ENCODE measurements at regions not wholly inside any gene's neighbourhood (a gene's known extent, or its start where the extent isn't known, plus 50 kb on each side); places are given as distances from the start of the nearest gene placed in this dataset.
"Not testable (repeated sequence)": the region's sequence is repeated elsewhere in the genome, so short reads cannot be mapped to it uniquely, and the experiment has no call there.

DNA sequence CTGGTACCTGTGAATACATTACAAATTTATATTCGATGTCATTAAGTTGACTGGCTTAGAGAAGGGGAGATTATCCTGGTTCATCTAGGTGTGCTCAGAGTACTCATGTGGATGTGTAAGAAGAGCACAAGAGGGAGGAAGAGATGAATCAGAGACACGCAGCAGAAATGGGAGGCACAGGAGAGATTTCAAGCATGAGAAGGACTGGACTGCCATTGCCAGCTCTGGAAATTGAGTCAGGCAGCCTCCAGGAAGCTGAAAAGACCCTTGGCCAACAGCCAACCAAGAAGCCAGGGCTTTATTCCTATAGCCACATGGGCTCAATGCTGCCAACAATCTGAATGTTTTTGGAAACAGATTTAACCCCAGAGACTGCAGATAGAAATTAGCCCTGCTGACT lies 1390.0 kb downstream of the STIM2 start:
- intact Hi-C loops (cut with DNase I), result no loop called here
- DNase-seq, result no peak

DNA sequence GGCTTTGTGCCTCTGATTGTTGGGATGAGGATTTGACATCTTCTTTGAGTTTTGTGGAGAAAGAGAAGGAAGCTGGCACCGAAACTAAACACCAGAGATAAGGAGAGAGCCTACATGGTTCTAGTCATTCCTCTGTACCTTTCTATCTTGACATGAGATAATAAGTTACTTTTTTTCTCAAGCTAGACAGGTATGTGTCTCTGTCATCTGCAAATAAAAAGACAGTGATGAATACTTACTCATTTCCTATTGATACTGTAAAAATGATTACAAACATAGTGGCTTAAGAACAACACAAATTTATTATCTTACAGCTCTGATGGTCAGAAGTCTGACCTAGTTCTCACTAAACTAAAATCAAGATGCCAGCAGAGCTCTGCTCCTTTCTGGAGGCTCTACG lies 1391.2 kb downstream of the STIM2 start:
- no peak for DNase-seq
- intact Hi-C loops (cut with DNase I), result no loop called here

DNA sequence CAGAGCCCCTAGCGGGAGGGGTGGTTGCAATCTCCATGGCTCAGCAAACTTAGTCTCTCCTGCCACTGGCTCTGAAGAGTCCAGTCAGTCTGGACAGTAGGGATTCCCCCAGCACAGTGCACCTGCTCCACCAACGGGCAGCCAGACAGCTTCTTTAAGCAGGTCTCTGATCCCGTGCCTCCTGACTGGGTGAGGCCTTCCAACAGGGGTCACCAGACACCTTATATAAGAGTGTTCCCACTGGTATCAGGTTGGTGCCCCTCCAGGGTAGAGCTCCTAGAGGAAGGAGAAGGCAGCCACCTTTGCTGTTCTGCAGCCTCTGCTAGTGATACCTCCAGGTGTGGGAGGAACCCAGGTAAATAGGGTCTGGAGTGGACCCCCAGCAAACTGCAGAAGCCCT lies 1393.4 kb downstream of the STIM2 start:
- DNase-seq, result no peak
- intact Hi-C loops (cut with DNase I), result no loop called here

DNA sequence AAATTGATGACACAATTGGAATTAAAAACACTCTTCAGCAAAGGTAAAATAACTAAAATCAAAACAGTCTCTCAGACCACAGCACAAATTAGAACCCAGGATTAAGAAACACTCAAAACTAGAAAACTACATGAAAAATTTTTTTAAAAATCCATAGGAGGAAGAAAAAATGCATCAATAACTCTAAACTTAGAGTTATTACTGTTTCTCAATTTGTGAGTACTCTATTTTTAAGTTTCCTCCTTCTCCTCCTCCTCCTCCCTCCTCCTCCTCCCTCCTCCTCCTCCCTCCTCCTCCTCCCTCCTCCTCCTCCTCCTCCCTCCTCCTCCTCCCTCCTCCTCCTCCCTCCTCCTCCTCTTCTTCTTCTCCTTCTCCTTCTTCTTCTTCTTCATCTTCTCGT lies 1395.7 kb downstream of the STIM2 start:
- no peak for DNase-seq
- intact Hi-C loops (cut with DNase I), result no loop called here

DNA sequence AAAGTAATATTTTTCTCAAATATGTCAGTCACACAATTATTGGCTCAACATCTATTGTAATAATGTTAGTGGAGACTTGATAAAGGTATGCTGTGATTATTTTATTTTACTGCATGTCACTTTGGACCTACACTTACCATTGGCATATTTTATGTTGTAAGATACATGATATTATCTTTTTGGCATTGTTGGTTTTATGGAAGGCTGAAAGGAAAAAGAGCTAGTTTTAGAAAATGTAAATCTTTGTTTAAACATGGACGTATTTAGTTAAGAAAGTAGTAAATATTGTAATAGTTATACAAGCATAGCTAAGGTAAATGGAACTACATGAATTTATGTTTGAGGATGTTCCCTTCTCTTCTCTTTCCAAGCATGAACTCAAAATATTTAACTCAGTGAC lies 1399.3 kb downstream of the STIM2 start:
- intact Hi-C loops (cut with DNase I), result no loop called here
- DNase-seq, result no peak

DNA sequence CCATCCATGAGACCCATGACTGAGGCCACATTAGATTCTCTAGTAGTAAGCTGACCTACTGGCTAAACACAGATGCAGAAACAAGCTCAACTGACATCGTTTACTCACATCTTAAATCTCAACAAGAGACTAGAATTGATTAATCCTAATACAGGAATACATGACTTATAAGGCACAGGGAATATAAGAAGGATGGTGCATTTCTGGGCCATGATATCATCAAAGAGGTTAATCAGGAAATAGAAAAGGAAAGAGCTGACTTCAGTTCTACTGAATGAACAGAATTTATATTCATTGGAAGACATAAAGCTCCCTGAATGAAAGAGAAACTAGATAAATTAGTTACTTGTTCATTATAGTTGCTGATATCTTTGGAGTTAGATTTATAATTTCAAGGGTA lies 1406.5 kb downstream of the STIM2 start:
- no peak for DNase-seq
- intact Hi-C loops (cut with DNase I), result no loop called here

DNA sequence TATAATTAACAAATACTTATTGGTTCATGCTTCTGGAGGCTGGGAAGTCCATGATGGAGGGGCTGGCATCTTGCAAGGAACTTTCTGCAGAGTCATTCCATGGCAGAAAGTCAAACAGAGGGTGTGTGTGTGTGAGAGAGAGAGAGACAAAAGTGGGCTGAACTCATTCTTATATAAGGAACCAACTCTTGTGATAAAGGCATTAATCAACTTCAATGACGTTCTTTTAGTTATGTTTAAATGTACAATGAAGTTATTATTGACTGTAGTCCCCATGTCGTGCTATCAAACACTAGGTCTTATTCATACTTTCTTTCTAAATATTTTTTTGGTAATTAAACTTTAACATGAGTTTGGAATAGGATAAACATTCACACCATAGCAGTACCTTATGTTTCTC lies 1408.8 kb downstream of the STIM2 start:
- no peak for DNase-seq
- intact Hi-C loops (cut with DNase I), result no loop called here

DNA sequence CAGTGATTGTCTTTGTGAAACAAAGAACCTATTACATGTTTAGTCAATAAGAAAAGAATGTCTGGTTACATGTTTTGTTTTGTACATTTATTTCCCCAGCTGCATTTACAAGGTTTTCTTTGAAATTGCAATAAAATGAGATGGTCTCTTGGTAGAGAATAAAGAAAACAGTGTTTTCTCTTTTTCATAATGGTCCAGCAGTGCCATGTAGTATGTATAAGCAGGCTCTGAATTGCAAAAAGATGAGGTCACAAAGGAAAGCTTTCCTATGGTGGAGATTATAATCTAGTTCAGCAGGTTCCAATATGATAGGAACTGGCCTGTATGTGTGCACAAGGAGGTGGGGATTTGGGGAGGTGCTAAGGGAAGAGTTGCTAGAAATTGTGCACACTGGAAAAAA lies 1417.3 kb downstream of the STIM2 start:
- intact Hi-C loops (cut with DNase I), result no loop called here
- DNase-seq, result no peak

DNA sequence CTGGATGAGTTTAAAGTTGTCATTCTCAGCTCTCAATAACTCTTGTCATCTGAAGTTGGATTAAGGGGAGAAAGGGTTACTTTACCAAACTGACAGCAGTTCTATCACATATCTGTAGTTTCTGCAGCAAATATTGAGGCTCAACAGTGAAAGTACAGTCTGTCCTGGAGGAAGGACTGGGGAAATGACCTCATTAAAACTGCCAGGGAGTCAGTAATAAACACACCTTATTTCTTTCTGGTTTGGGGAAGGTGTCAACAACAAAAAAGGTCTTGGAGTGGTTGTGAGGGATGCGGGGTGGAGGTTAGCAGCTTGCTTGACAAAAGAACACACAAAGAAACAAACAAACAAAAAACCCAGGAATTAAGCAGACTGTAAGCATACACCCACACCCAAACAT lies 1418.0 kb downstream of the STIM2 start:
- DNase-seq, result peak in 1 of 42 donors; percentile 1
- intact Hi-C loops (cut with DNase I), result no loop called here

DNA sequence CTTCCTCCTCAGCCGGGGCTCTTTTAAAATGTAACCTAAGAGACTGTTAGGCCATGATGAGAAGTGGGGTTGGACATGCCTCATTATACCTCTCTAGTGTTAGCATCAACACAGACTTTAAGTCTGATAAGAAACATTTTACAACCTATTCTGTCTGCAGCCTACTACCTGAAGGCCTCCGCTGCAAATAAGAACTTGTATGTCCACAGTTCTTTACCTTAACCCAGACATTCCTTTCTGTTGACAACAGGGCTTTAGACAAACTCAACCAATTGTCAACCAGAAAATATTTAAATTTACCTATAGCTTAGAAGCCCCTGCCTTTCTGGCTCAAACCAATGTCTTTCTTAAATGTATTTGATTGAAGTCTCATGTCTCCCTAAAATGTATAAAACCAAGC lies 1418.6 kb downstream of the STIM2 start:
- no peak for DNase-seq
- intact Hi-C loops (cut with DNase I), result no loop called here

DNA sequence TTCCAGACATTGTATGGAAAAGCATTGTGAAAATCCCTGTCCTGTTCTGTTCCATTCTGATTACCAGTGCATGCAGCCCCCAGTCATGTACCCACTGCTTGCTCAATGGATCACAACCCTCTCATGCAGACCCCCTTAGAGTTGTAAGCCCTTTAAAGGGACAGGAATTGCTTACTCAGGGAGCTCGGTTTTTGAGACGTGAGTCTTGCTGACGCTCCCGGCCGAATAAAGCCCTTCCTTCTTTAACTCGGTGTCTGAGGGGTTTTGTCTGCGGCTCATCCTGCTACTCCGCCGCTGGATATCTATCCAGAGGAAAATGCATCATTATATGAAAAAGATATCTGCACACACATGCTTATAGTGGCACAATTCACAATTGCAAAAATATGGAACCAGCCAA lies 1425.6 kb downstream of the STIM2 start:
- DNase-seq; intact Hi-C loops (cut with DNase I): not testable (repeated sequence)

DNA sequence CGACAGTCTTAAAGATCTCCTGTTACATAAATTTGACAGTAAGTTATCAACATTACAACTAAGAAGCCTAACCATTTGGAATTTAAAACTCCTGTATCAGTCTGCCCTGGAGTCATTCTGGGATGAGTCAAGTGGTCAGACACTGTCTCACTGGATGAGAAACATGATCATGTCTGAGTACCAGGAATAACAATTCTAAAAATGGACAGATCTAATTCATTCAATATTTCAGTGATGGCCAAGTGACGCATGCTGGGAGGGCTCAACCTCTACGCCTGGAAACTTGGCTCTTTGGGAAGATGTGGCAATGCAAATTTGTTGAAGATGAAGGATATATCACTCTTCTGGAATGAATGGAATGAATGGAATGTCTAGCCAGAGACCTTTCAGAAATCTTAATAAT lies 1427.2 kb downstream of the STIM2 start:
- DNase-seq, result no peak
- intact Hi-C loops (cut with DNase I), result no loop called here

DNA sequence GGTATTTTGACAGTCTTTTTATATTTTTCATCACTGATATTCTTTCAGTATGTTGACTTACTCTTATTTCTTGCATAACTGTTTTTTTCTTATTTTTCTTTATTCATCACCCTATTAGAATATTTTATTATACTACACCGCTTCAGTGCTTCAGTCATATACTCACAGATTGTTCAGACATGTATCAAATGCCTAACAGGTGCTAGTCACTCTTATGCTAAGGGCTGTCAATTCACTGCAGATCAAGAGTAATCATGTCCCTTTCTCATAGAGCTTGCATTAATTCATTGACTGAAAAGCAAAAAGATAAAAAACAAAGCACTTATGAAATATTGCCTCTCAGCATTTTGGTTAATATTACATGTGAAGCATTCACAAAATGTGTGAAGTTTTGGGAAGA lies 1435.6 kb downstream of the STIM2 start:
- no peak for DNase-seq
- intact Hi-C loops (cut with DNase I), result no loop called here

DNA sequence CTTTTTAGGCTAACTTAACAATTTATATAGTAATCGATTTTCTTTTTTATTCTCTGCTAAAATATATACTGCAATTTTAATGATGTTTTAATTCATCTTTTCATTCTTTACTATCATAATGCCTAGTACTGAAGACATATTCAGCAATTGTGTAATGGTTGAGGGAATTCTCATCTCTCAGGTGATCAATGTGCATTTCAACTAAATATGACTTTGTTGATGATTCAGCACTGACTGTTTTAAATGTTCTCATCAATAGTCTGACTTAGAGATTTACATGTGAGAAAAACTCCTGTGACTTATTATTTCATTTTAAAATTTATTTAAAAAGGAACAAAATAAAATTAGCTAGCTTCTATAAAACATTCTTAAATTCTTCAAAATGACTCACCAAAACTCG lies 1450.3 kb downstream of the STIM2 start:
- DNase-seq, result no peak

DNA sequence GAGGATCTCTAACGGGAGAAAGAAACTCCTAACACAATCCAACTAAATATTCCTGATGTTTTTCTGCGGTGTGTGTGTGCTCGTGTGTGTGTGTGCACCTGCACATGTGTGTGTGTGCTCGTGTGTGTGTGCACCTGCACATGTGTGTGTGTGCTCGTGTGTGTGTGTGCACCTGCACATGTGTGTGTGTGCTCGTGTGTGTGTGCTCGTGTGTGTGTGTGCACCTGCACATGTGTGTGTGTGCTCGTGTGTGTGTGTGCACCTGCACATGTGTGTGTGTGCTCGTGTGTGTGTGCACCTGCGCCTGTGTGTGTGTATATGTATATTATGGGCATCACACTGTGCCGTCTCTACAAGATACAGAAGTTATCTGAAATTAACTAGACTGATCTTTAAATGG lies 1451.9 kb downstream of the STIM2 start:
- intact Hi-C loops (cut with DNase I); DNase-seq: not testable (repeated sequence)

More for the DNA sequence above, 1450.3 kb downstream of the STIM2 start:
- intact Hi-C loops (cut with DNase I), result no loop called here

DNA sequence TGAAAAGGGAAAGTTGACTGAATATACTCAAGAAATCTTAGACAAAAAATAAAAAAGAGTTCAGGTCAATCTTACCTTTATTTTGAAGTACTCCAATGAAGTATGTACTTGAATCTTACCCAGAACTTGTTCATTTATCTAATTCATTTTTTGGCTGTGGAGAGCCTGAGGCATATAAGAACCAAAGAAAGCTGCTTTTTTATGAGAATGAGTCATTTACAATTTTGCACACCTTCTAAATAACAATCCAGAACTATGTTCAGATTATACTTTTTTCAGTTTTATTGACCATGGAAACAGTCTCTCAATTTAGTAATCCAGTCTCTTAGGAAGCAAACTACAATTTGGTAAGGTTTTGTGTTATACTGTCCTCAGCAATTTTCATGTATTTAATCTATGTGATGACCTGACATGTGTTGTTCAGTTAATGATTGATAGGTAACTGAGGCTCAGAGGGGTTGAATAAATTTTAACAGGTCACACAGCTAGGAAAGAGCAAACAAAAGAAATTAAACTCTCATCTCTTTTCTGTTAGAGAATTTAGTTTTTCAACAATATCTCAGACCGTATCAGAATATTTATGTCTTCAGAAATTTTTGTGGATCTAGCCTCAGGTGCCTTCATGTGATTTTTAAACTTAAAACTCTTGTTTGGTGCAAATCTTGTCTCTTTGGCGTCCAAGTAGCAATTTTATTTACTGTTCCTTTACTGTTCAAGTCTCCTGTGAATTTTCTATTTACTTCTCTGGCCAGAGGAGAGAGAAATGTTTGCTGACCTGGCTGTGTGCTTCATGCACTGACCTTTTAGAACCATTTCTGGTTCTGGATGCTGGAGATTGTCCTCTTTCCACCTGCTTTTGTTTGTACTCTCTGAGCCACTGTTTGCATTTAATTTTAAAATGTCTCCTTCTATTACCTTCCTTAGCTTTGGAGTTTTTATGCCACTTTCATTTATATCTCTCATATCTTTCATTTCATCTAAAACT lies 1453.4 kb downstream of the STIM2 start:
- intact Hi-C loops (cut with DNase I), result no loop called here
- DNase-seq, result no peak

DNA sequence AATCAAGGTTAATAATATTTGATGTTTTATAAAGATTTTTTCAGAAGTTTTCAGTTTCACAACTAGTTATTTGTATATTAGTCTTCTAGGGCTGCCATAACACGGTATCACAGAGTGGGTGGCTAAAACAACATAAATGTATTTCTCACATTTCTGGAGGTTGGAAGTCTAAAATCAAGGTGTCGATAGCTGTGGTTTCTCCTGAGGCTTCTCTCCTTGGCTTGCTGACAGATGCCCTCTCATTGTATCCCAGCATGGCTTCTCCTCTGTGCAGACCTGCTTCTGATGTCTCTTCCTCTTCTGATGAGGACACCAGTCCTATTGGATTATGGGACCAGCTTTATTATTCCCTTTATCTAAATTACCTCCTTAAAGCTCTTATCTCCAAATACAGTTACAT lies 1456.6 kb downstream of the STIM2 start:
- intact Hi-C loops (cut with DNase I), result no loop called here
- no peak for DNase-seq

DNA sequence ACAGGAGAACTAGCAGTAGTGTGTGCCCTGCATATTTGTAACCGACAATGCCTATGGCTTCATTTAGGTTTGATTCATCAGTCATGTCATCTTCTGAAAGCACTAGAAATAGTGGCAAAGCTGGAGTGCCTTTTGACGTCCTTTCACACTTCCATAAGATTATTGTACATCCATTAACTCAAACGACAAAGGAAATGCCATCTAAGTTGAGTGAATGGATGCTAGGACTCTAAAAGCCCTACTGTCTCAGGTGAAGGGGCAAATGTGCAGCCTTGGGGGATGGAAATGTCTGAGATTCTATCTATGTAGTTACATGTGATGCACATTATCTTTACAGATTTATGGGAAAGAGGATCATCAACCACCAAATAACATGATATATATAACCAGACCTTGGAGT lies 1473.6 kb downstream of the STIM2 start:
- no peak for DNase-seq
- intact Hi-C loops (cut with DNase I), result no loop called here

DNA sequence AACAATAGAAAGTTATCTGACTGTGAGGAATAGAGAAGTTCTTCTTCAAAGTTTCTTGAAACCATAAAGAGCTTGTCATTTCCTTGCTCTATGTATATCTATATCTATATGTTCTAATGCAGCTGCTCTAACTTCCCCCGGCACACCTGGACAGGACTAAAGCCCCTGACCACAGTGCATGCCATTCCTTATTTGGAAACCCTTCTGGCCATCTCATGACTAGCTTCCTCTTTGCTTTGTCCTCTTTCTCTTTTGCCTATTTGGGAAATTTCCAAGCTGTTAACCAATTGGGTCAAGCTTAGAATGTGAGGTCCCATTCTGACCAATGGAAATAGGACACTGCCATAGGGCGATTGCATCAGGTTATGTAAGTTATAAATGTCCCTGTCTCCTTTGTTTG lies 1481.1 kb downstream of the STIM2 start:
- no peak for DNase-seq
- intact Hi-C loops (cut with DNase I), result no loop called here

DNA sequence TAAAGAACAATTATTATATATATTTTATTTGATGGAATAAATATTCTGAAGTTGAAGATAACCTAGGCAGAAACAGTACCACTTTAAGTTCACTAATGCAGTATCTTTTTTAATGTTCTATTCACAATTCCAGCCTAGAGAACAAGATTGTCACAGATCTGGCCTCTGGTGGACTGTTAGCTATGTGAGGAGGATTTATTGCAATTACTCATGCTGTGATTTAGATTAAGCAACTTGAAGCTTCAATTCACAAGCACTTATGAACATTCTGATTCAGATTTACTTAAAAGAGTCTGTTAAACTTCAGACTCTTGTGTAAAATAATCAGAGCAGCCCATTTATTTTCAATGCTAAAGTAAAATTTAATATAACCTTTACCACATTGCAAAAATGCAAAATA lies 1489.8 kb downstream of the STIM2 start:
- no peak for DNase-seq
- intact Hi-C loops (cut with DNase I), result no loop called here

DNA sequence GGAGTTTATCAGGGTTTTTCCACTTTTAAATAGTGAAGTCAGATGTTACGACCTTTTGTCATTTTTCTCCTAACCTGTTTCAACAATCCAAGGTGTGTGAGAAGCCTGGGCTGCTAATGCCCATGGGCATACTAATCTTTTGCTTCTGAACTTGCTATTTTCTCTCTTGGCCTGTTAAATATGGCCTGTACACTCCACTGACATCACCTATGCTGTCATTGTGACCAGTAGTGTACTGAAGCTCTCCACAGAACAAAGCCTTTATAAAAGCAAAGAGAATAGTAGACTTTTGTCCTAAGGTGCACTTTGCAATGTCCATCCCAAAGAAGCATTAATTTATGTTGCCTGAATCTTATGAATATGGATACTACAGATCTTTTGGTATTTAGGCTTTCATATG lies 1490.5 kb downstream of the STIM2 start:
- intact Hi-C loops (cut with DNase I), result no loop called here

More for the DNA sequence above, 1490.5 kb downstream of the STIM2 start:
- DNase-seq, result no peak

Data from head of caudate nucleus (tissue), 42 donors.